ENCODE measurements at regions not wholly inside any gene's neighbourhood (a gene's known extent, or its start where the extent isn't known, plus 50 kb on each side); places are given as distances from the start of the nearest gene placed in this dataset.

GRCh38 chr15:70387081-70387480, 289.4 kb upstream of the TLE3 start:
- no peak for TF ChIP-seq POLR2AphosphoS5 (IDR thresholded peaks at IDR 0.05; ENCODE audit: low read depth, low read length)
- TF ChIP-seq POLR2A (IDR thresholded peaks at IDR 0.05; ENCODE audit: low read depth, low read length) = no peak

All from GM12891 (cell line).